GM23338 (cell line): ENCODE measurements at regions not wholly inside any gene's neighbourhood (a gene's known extent, or its start where the extent isn't known, plus 50 kb on each side); places are given as distances from the start of the nearest gene placed in this dataset.
"Not testable (repeated sequence)": the region's sequence is repeated elsewhere in the genome, so short reads cannot be mapped to it uniquely, and the experiment has no call there.

Experiments
- ATAC-seq: fragments of 200-7000 bp; cut with Tn5 transposase; 3 replicates; pipeline ENCODE4 v1.9.1; 2020
- DNase-seq: peaks from one replicate; pipeline ENCODE4 v3.0.0-alpha.2; 2015; ENCODE audit warnings: low spot score
- H2AFZ ChIP-seq: fragments of 200-600 bp; sonication (generic); 2 replicates; pipeline ENCODE4 v1.8.0; 2016; ENCODE audit warnings: antibody characterized with exemption, mild to moderate bottlenecking, moderate library complexity
- H3F3A ChIP-seq: fragments of 200-600 bp; sonication (generic); replicated peaks from 2 replicates; pipeline ENCODE4 v1.8.0; 2017; ENCODE audit warnings: antibody characterized with exemption, mixed run types, low read depth
- H3K27ac ChIP-seq: fragments of 200-600 bp; sonication (generic); 2 replicates; pipeline ENCODE4 v1.6.1; 2016; ENCODE audit warnings: low read depth
- H3K27me3 ChIP-seq: fragments of 200-600 bp; sonication (generic); 2 replicates; pipeline ENCODE4 v1.8.0; 2016; ENCODE audit warnings: mild to moderate bottlenecking, mixed run types, moderate library complexity; ENCODE audit not compliant: insufficient read depth
- H3K36me3 ChIP-seq: fragments of 200-600 bp; sonication (generic); 2 replicates; pipeline ENCODE4 v1.8.0; 2016; ENCODE audit warnings: mild to moderate bottlenecking; ENCODE audit not compliant: insufficient read depth
- H3K4me1 ChIP-seq: fragments of 200-600 bp; sonication (generic); 2 replicates; pipeline ENCODE4 v1.8.0; 2016; ENCODE audit warnings: mild to moderate bottlenecking, moderate library complexity; ENCODE audit not compliant: insufficient read depth
- H3K4me2 ChIP-seq: fragments of 200-600 bp; sonication (generic); 2 replicates; pipeline ENCODE4 v1.7.1; 2017; ENCODE audit warnings: mixed run types
- H3K4me3 ChIP-seq: fragments of 200-600 bp; sonication (generic); 2 replicates; pipeline ENCODE4 v1.6.1; 2016; ENCODE audit warnings: mixed run types
- H3K79me2 ChIP-seq: fragments of 200-600 bp; sonication (generic); replicated peaks from 2 replicates; pipeline ENCODE4 v1.8.0; 2017; ENCODE audit warnings: mild to moderate bottlenecking; ENCODE audit not compliant: insufficient read depth
- H3K9me2 ChIP-seq: fragments of 200-600 bp; sonication (generic); 2 replicates; pipeline ENCODE4 v1.8.0; 2017; ENCODE audit not compliant: insufficient read depth
- H4K20me1 ChIP-seq: fragments of 200-600 bp; sonication (generic); replicated peaks from 2 replicates; pipeline ENCODE4 v1.8.0; 2017; ENCODE audit warnings: mild to moderate bottlenecking; ENCODE audit not compliant: insufficient read depth
- H3K27ac Mint-ChIP-seq: 2 replicates; pipeline ENCODE4 v1.8.0; 2020; ENCODE audit warnings: inconsistent platforms, mild to moderate bottlenecking, moderate library complexity, mixed read lengths
- H3K27me3 Mint-ChIP-seq: 3 replicates; pipeline ENCODE4 v1.8.0; 2022; ENCODE audit warnings: low read depth, mild to moderate bottlenecking, moderate library complexity, mixed read lengths, inconsistent platforms; ENCODE audit not compliant: insufficient read depth, poor library complexity
- H3K36me3 Mint-ChIP-seq: 3 replicates; pipeline ENCODE4 v1.8.0; 2021; ENCODE audit warnings: low read depth, mild to moderate bottlenecking, inconsistent platforms, moderate library complexity, mixed read lengths
- H3K4me1 Mint-ChIP-seq: 3 replicates; pipeline ENCODE4 v1.8.0; 2020; ENCODE audit warnings: mild to moderate bottlenecking, inconsistent platforms, mixed read lengths
- H3K4me3 Mint-ChIP-seq: 3 replicates; pipeline ENCODE4 v1.8.0; 2021; ENCODE audit warnings: moderate library complexity, mild to moderate bottlenecking, inconsistent platforms, mixed read lengths
- H3K9me3 Mint-ChIP-seq: 3 replicates; pipeline ENCODE4 v1.8.0; 2020; ENCODE audit warnings: moderate library complexity, mild to moderate bottlenecking, inconsistent platforms, mixed read lengths
- JUNB ChIP-seq: IDR thresholded peaks from one replicate; pipeline ENCODE4 v1.6.1; 2016; ENCODE audit warnings: antibody characterized with exemption; ENCODE audit not compliant: unreplicated experiment
- POLR2AphosphoS5 ChIP-seq: IDR thresholded peaks from 2 replicates; pipeline ENCODE4 v1.6.1; 2016; ENCODE audit warnings: antibody characterized with exemption, low read depth
- STAT1 ChIP-seq: IDR thresholded peaks from one replicate; pipeline ENCODE4 v1.6.1; 2016; ENCODE audit warnings: antibody characterized with exemption; ENCODE audit not compliant: unreplicated experiment
- ZNF114 ChIP-seq: fragments of 250-450 bp; sonication (Bioruptor Pico); IDR thresholded peaks from 2 replicates; pipeline ENCODE4 v1.5.0; 2020; ENCODE audit warnings: mild to moderate bottlenecking, moderate library complexity
- TF ChIP-seq, protein P1 (sequence below): IDR thresholded peaks from 2 replicates; pipeline ENCODE4 v1.6.1; 2016; ENCODE audit warnings: antibody characterized with exemption

DNA sequence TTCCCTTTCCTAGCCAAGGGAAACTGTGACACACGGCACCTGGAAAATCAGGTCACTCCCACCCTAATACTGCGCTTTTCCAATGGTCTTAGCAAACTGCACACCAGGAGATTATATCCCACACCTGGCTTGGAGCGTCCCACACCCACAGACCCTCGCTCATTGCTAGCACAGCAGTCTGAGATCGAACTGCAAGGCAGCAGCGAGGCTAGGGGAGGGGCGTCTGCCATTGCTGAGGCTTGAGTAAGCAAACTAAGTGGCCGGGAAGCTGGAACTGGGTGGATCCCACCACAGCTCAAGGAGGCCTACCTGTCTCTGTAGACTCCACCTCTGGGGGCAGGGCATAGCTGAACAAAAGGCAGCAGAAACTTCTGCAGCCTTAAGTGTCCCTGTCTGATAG lies 132.9 kb downstream of the TMEM167A start:
- H3K27ac Mint-ChIP-seq, result not testable (repeated sequence)

DNA sequence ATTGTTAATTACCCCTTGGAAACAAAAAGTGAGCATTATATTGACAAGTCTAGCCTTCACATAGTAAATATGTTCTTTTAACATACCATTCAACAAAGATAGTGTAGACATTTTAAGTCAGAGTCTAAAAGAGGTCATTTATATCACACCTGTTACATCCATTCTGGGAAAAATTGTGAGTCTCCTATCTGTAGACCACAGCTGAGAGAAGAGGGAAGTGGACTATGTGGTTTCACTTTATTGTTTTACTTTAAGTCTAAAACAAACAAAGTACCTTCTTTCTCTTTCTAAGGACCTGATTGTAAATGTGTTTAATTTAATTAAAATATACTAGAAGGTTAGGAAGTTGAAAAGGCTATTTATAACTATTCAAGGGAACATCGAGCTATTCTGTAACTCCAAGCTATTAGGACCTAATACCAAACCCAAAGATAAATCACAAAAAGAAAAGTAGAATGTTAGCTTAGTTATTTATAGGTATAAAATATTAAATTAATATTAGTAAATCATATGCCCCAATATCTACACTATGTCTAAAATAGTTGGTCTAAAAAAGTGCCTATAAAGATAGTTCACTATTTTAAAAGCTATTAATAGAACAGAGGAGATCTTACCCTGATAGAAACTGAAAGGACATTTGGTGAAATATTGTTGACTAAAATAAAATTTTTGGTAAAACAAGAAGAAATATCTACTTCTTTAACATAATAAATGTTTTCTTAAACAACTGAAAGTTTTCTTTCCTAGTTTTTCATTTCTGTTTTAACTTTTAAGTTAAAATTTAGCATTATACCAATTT lies 134.9 kb downstream of the TMEM167A start:
- Mint-ChIP-seq H3K4me3 (no peak overlapping the region), H3K4me1 (peaks cover 3% of the 10 kb centered on the region; the same call in 1 of the 3 replicates), H3K9me3 (peaks cover 29% of the 10 kb centered on the region), H3K36me3 (peaks cover 16% of the 10 kb centered on the region; the same call in 2 of the 3 replicates), H3K27me3 (no peaks in the 10 kb centered on the region), H3K27ac (no peak overlapping the region)
- Histone ChIP-seq H3K4me3 (no peak overlapping the region), H3K27me3 (no peaks in the 10 kb centered on the region), H3K36me3 (no peaks in the 10 kb centered on the region; the same call in 1 of the 2 replicates), H3K27ac (no peak overlapping the region), H4K20me1 (no peaks in the 10 kb centered on the region), H3F3A (no peaks in the 10 kb centered on the region), H3K79me2 (no peaks in the 10 kb centered on the region), H2AFZ (no peak overlapping the region), H3K4me2 (no peak overlapping the region), H3K9me2 (0 out of 2 replicates have a peak, but pooled peaks cover 7% of the 10 kb centered on the region), H3K4me1 (no peaks in the 10 kb centered on the region)
- no peak for ATAC-seq
- no peak for DNase-seq
- TF ChIP-seq, protein P1, sequence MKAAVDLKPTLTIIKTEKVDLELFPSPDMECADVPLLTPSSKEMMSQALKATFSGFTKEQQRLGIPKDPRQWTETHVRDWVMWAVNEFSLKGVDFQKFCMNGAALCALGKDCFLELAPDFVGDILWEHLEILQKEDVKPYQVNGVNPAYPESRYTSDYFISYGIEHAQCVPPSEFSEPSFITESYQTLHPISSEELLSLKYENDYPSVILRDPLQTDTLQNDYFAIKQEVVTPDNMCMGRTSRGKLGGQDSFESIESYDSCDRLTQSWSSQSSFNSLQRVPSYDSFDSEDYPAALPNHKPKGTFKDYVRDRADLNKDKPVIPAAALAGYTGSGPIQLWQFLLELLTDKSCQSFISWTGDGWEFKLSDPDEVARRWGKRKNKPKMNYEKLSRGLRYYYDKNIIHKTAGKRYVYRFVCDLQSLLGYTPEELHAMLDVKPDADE, result no peak
- TF ChIP-seq JUNB, result no peak
- TF ChIP-seq POLR2AphosphoS5, result no peak

More for the DNA sequence above, 132.9 kb downstream of the TMEM167A start:
- H3K4me2 ChIP-seq, H3K27ac ChIP-seq, ATAC-seq, DNase-seq, H3K79me2 ChIP-seq, H3K4me3 Mint-ChIP-seq, H3K27me3 ChIP-seq, H3K4me1 ChIP-seq, H3K36me3 ChIP-seq, H3K27me3 Mint-ChIP-seq, H3K4me3 ChIP-seq, H3K4me1 Mint-ChIP-seq, H4K20me1 ChIP-seq, H3F3A ChIP-seq, H2AFZ ChIP-seq, H3K9me2 ChIP-seq: not testable (repeated sequence)
- H3K9me3 Mint-ChIP-seq, result peaks cover 48% of the 10 kb centered on the region
- H3K36me3 Mint-ChIP-seq, result peaks cover 17% of the 10 kb centered on the region; the same call in 2 of the 3 replicates

DNA sequence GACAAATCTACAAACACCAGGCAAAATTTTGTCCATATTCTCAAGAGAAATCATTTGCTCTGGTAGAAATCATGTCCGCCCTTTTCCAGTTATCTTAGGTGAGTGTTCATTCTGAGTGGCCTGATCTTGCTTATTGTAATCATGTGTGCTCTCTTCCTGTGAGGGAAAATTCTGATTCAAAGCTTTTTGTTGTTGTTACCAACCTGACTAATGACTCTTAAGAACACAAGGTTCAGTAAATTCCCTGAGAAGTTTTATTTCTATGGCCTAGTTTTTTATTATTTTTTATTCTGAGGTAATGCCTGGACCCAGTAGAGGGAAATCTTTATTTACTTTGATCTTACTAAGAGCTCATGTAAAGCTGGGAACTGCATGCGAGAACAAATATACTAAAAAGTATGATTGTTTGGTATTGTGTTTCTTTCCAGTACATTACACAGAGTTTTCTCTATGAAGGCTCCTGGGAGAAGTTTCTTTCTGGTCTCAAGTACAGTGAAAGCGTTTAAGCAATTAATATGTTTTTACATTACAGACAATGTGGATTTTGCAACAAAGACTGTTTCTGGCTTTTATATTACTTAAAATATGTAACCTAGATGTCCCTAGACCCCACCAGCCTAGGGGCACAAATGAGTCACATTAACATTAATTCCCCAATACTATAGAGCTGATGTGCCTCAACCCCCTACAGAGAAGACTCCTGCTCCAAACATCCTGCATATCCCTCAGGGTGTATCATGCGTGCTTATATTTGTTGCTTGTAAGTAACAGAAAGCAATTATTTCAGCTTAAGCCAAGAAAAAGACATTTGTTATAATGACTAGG lies 138.1 kb downstream of the TMEM167A start:
- Histone ChIP-seq H3K4me3 (no peak overlapping the region), H3K27me3 (no peaks in the 10 kb centered on the region), H4K20me1 (no peaks in the 10 kb centered on the region), H2AFZ (peak overlapping the region; percentile 74), H3F3A (no peaks in the 10 kb centered on the region), H3K4me2 (no peak overlapping the region), H3K36me3 (no peaks in the 10 kb centered on the region; the same call in 1 of the 2 replicates), H3K79me2 (no peaks in the 10 kb centered on the region), H3K9me2 (0 out of 2 replicates have a peak, but pooled peaks cover 7% of the 10 kb centered on the region), H3K4me1 (no peaks in the 10 kb centered on the region), H3K27ac (no peak overlapping the region)
- H3K9me3 Mint-ChIP-seq, result peaks cover 14% of the 10 kb centered on the region; the same call in 2 of the 3 replicates
- H3K4me1 Mint-ChIP-seq, result peaks cover 3% of the 10 kb centered on the region; the same call in 1 of the 3 replicates
- H3K27me3 Mint-ChIP-seq, result no peaks in the 10 kb centered on the region
- H3K4me3 Mint-ChIP-seq, result no peak overlapping the region
- no peak for ATAC-seq
- no peak for DNase-seq
- H3K36me3 Mint-ChIP-seq, result peaks cover 6% of the 10 kb centered on the region; the same call in 2 of the 3 replicates
- no peak overlapping the region for H3K27ac Mint-ChIP-seq
- no peak for TF ChIP-seq POLR2AphosphoS5
- no peak for TF ChIP-seq STAT1
- no peak for TF ChIP-seq ZNF114 (CRISPR knock-in tag)

DNA sequence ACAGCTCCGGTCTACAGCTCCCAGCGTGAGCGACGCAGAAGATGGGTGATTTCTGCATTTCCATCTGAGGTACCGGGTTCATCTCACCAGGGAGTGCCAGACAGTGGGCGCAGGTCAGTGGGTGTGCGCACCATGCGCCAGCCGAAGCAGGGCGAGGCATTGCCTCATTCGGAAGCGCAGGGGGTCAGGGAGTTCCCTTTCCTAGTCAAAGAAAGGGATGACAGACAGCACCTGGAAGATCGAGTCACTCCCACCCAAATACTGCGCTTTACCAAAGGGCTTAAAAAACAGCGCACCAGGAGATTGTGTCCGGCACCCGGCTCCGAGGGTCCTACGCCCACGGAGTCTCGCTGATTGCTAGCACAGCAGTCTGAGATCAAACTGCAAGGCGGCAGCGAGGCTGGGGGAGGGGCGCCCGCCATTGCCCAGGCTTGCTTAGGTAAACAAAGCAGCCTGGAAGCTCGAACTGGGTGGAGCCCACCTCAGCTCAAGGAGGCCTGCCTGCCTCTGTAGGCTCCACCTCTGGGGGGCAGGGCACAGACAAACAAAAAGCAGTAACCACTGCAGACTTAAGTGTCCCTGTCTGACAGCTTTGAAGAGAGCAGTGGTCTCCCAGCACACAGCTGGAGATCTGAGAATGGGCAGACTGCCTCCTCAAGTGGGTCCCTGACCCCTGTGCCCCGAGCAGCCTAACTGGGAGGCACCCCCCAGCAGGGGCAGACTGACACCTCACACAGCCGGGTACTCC lies 144.5 kb downstream of the TMEM167A start:
- H3K79me2 ChIP-seq, DNase-seq, H3F3A ChIP-seq, H3K27ac ChIP-seq, H3K4me1 ChIP-seq, H3K4me2 ChIP-seq, H2AFZ ChIP-seq, H3K9me2 ChIP-seq, ATAC-seq, H3K36me3 ChIP-seq, H3K4me3 ChIP-seq, H4K20me1 ChIP-seq, H3K27me3 Mint-ChIP-seq, H3K36me3 Mint-ChIP-seq, H3K27me3 ChIP-seq: not testable (repeated sequence)
- Mint-ChIP-seq H3K4me3 (peak overlapping the region; percentile 34; the same call in 1 of the 3 replicates), H3K9me3 (peaks cover 13% of the 10 kb centered on the region; the same call in 2 of the 3 replicates), H3K4me1 (peaks cover 12% of the 10 kb centered on the region), H3K27ac (peak overlapping the region; percentile 44; the same call in 1 of the 2 replicates)
